ENCODE measurements at regions not wholly inside any gene's neighbourhood (a gene's known extent, or its start where the extent isn't known, plus 50 kb on each side); places are given as distances from the start of the nearest gene placed in this dataset.

DNA sequence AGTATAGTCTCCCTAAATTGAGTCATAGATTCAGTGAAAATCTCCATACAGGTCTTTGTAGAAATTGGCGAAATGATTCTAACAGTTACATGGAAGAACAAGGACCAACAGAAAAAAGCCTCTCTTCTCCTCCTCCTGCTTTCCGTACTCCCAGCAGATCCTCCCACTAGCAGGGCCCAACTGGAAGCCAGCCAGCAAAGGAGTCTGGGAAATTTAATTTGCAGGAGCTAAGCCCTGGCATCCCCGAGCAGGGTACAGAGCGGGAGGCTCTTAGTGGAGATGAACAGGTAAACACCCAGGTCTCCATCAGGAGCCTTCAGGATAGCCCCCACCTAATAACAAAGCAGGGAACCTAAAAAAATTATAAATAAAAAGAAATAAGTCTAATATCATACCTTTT, 1473.8 kb downstream of the TBC1D22A start (continued):
- TF ChIP-seq TCF7L2 (IDR thresholded peaks at IDR 0.05; ENCODE audit: borderline replicate concordance, extremely low read depth, insufficient read depth, insufficient read length): no peak
- TF ChIP-seq ZFX (IDR thresholded peaks at IDR 0.05): no peak
- TF ChIP-seq ELF1 (IDR thresholded peaks at IDR 0.05; ENCODE audit: borderline replicate concordance, low read depth): no peak
- TF ChIP-seq JUND (IDR thresholded peaks at IDR 0.05): no peak
- TF ChIP-seq, protein P1, sequence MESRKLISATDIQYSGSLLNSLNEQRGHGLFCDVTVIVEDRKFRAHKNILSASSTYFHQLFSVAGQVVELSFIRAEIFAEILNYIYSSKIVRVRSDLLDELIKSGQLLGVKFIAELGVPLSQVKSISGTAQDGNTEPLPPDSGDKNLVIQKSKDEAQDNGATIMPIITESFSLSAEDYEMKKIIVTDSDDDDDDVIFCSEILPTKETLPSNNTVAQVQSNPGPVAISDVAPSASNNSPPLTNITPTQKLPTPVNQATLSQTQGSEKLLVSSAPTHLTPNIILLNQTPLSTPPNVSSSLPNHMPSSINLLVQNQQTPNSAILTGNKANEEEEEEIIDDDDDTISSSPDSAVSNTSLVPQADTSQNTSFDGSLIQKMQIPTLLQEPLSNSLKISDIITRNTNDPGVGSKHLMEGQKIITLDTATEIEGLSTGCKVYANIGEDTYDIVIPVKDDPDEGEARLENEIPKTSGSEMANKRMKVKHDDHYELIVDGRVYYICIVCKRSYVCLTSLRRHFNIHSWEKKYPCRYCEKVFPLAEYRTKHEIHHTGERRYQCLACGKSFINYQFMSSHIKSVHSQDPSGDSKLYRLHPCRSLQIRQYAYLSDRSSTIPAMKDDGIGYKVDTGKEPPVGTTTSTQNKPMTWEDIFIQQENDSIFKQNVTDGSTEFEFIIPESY (IDR thresholded peaks at IDR 0.05; ENCODE audit: extremely low read depth, insufficient replicate concordance, low read length): no peak

DNA sequence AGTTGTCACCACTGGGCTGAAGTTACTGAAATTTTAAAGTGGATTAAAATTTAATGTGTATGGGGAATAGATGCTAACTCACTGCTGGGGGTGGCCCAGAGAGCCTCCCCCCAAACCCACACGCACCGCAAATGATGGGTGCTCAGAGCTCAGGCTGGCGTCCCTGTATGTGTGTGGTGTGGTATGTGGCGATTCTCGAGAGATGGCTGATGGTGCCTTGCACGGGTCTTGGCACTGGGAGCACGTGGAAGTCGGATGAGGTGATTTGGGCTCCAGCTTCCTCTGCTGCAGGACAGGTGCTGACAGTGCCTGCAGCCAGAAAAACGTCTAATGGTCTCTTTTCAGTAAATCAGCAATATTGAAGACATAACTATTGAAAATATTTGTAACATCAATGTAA, 1473.3 kb downstream of the TBC1D22A start:
- Histone ChIP-seq H3K79me2 (ENCODE audit: insufficient read depth, low read length) (no peaks in the 10 kb centered on the region), H3K9ac (ENCODE audit: low read length) (no peak overlapping the region), H4K20me1 (ENCODE audit: insufficient read depth) (no peaks in the 10 kb centered on the region), H3K27ac (ENCODE audit: low read depth, low read length) (no peak overlapping the region), H2AFZ (ENCODE audit: low read depth, low read length, poor library complexity, severe bottlenecking) (no peak overlapping the region), H3K4me3 (replicated peaks in 1 of 2; ENCODE audit: low read depth in 1 of 2, low read length in 2 of 2) (no peak overlapping the region), H3K27me3 (ENCODE audit: insufficient read depth, low read length) (no peaks in the 10 kb centered on the region), H3K4me1 (ENCODE audit: control insufficient read depth in 1 of 2, insufficient read depth in 2 of 2, low read length in 2 of 2) (no peaks in the 10 kb centered on the region), H3K9me3 (ENCODE audit: control insufficient read depth in 1 of 2, insufficient read depth in 1 of 2, low read depth in 1 of 2, low read length in 2 of 2) (peaks cover 10% of the 10 kb centered on the region in 2 experiments; a peak in 2 of 4 replicates), H3K4me2 (ENCODE audit: low read length) (no peak overlapping the region), H3K36me3 (ENCODE audit: control insufficient read depth in 1 of 2, insufficient read depth in 2 of 2, low read length in 2 of 2) (no peaks in the 10 kb centered on the region), H3K9me2 (ENCODE audit: insufficient read depth) (no peaks in the 10 kb centered on the region)
- ChIA-PET CTCF (no interaction called here), RAD21 (ENCODE audit: low non-redundant PET in 1 of 2, low total read pairs in 2 of 2, uncharacterized antibody in 2 of 2, unreplicated experiment in 2 of 2) (no interaction called here), POLR2A (no interaction called here)
- no TSS peak for BruUV-seq (replicated peaks)
- TF ChIP-seq SIN3A (IDR thresholded peaks at IDR 0.05; ENCODE audit: low read depth): no peak
- no peak for TF ChIP-seq SRF (IDR thresholded peaks at IDR 0.05; ENCODE audit: low read depth)
- no peak for TF ChIP-seq CBX3 (IDR thresholded peaks at IDR 0.05; ENCODE audit: low read depth)
- TF ChIP-seq CEBPB (IDR thresholded peaks at IDR 0.05; ENCODE audit: low read depth): no peak
- ATAC-seq: no peak
- intact Hi-C loops (cut with micrococcal nuclease): no loop called here
- DNase-seq (ENCODE audit: low read depth, low spot score): no peak
